Hematopoietic multipotent progenitor cell (in vitro differentiated cells): ENCODE measurements at regions not wholly inside any gene's neighbourhood (a gene's known extent, or its start where the extent isn't known, plus 50 kb on each side); places are given as distances from the start of the nearest gene placed in this dataset.

ENCODE experiments used
- DNase-seq, 3 donors: peaks; one replicate each; pipeline ENCODE4 v3.0.0-alpha.2; 2011 to 2015; ENCODE audit warnings: low read depth in 2 of 3, low spot score in 2 of 3

DNA sequence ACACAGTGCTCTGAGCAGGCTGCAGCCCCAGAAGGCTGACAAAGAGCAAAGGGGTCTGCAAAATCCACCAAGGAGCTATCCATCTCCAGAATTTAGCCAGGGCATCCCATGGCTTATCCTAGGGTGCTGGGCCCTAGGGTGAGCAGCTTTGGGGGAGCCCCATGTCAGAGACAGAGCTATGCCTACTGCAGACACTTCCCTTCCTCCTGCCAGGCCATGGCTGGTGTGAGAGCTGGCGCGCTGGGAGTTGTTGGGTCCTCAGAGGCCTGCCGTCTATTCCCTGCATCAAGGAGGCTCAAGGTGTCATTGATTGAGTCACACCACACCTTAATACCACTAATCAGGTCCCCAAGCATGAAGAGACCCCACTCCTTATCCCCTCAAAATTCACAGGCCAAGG, 85.3 kb upstream of the TP53I11 start:
- DNase-seq, result no peak

GRCh38 chr11:45036733-45037132, 86.0 kb upstream of the TP53I11 start:
- DNase-seq, result no peak

GRCh38 chr11:45037434-45038005, 86.8 kb upstream of the TP53I11 start:
- DNase-seq, result no peak

DNA sequence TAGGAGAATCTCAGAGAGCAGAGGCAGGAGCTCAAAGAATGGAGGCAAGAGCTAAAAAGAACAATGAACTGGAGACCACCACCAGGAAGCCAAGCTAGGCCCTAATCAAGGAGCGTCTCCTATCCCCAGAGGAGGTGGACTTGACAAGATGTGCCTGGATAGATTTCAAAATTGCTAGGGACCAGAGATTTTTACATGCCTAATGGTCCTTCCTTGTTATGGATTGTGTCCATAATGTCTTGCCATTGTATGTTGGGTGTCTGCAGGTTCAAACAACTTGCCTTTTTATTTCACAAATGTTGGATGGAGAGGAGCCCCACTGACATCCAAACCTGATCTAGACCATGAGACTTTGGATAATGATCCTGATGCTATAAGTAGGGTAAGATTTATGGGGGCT, 88.2 kb upstream of the TP53I11 start:
- DNase-seq, result no peak

- no peak for DNase-seq
Observed at GRCh38 chr11:45041596-45041995, 90.9 kb upstream of the TP53I11 start.

GRCh38 chr11:45042560-45042959, 91.9 kb upstream of the TP53I11 start:
- no peak for DNase-seq

DNA sequence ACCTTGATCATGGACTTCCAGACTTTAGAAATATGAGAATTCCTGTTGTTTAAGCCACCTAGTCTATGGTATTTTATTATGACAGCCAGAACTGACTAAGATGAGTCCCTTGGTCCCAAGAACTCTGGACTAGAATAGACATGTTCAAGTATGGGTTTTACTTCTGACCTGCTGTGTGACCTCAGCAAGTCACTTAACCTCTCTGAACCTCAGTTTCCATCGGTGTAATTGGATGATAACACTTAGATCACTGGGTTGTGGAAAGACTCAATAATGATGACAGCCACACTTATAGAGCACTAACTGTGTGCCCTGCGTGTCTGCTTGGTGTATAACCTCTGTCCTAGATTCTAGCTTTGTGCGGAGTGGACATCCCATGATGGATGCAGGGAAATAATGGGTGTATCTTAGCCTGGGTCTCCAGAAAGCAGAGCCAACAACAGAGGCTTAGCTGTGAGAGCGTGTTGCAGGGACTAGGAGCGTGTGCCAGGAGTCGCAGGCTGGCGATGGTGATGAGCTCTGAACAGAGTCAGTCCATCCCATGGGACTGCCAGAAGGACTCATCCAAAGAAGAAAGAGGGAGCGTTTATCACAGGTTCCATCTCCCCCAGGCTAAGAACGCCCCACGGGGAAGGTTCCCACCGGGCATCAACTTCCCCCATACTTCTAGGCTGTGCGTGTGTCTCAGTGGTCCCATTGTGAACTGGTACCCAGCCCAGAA, 93.2 kb upstream of the TP53I11 start:
- DNase-seq, result no peak

DNA sequence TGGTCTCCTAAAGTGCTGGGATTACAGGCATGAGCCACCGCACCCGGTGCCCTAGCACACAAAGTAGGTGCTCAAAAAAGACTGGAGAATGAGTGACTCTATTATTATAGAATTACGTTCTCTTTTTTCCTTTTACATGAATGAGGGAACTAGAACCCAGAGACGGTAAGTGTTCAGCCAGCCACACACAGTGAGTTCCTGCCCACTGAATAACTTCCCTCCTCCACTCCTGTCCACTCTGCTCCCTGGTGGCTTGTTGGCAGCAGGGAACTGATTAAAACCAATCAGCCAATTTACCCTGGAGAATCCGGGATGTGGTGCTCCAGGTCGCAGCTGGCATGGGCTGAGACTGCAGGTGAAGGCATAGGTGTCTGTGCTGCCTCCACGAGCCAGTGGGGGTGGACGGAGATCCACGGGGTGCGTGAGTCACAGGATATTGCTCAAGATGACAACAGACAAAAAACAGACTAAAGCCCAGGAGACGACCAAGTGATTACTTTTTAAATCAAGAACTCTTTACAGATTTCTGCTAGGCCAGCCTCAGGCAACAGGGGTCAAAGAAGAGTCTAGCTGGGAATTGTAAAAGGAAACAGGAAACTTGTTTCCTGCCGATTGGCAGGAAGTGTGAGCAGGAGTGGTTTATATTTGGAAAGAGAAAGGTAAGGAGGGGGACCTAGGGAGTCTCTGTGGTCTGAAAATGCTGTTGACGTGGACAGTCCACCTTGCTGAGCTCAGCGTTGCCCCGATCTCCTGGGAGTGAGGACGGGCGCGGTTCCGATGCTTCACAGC, 95.2 kb upstream of the TP53I11 start:
- peak in 2 of 3 donors; percentile 52 to 69 for DNase-seq

- no peak for DNase-seq
Observed at GRCh38 chr11:45048313-45048841, 97.7 kb upstream of the TP53I11 start.

GRCh38 chr11:45048870-45049691, 97.4 kb upstream of the PRDM11 start:
- no peak for DNase-seq

- DNase-seq, result no peak
Observed at GRCh38 chr11:45050111-45050510, 96.3 kb upstream of the PRDM11 start.

GRCh38 chr11:45051621-45052020, 94.8 kb upstream of the PRDM11 start:
- no peak for DNase-seq

GRCh38 chr11:45052361-45052760, 94.1 kb upstream of the PRDM11 start:
- DNase-seq, result no peak

DNA sequence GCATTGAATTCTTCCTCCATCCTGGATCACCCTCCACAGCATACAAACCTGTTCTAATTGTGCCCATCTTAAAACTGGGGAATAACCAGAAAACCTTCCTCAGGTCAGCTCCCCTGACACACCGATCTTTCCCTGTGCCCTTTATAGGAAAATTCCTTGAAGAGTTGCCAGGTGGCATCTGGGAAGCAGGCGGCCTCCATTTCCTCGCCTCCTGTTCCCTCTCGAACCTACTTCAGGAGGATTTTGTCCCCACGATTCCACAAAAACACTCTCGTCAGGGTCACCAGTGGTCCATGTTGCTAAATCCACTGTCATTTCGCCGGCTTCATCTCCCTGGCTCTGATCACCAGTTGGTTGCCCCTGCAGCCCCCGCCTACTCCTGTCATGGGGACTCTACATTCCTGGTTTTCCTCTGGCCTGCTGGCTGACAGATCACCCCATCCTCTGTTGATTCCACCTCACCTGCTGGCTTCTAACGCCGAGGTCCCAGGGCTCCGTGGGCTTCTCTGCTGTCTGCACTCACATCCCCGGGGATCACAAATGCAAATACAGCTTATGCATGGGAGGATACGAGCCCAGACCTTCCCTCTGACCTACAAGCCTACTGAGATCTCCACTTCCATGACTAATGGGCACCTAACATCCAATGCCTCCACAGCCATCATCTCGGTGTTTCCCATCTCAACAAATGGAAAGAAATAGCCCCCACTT, 92.5 kb upstream of the PRDM11 start:
- no peak for DNase-seq

GRCh38 chr11:45054956-45055355, 91.5 kb upstream of the PRDM11 start:
- DNase-seq, result no peak

DNA sequence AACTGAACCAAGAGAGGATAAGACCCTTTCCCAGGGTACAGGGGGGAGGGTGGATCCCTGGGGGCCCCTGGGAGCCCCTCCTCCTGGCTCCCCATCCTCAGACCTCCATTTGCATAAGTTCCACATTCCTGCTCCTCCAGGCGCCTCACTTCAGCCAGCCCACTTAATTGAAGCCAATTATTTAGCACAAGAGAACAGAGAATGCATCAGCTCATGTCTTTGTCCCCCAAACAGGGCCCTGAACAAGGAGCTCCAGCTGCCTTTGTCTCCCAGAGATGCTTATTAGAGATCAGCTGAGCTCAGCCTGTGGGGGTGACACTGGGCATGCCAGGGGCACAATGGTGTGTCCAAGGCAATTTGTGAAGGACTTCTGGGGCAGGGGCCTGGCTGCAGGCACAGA, 89.9 kb upstream of the PRDM11 start:
- DNase-seq, result no peak

GRCh38 chr11:45057938-45058646, 88.3 kb upstream of the PRDM11 start:
- DNase-seq, result no peak

DNA sequence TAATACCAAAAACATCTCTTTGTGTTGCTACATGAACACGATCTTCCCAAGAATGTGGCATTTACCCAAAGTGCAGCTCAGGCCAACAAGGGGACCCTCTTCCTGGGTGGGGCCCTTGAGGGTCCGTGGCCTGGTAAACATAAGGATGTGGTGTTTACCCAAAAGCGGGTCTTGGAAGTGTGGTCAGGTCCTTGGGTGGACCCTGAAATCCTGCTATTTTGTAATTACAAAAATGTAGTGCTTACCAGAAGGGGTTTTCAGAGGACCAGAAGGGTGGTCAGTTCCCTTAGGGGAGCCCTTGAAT, 87.8 kb upstream of the PRDM11 start:
- DNase-seq, result no peak

- DNase-seq, result no peak
Observed at GRCh38 chr11:45060707-45061106, 85.7 kb upstream of the PRDM11 start.

- no peak for DNase-seq
Observed at GRCh38 chr11:45061641-45062040, 84.8 kb upstream of the PRDM11 start.
